ENCODE measurements at regions not wholly inside any gene's neighbourhood (a gene's known extent, or its start where the extent isn't known, plus 50 kb on each side); places are given as distances from the start of the nearest gene placed in this dataset.

DNA sequence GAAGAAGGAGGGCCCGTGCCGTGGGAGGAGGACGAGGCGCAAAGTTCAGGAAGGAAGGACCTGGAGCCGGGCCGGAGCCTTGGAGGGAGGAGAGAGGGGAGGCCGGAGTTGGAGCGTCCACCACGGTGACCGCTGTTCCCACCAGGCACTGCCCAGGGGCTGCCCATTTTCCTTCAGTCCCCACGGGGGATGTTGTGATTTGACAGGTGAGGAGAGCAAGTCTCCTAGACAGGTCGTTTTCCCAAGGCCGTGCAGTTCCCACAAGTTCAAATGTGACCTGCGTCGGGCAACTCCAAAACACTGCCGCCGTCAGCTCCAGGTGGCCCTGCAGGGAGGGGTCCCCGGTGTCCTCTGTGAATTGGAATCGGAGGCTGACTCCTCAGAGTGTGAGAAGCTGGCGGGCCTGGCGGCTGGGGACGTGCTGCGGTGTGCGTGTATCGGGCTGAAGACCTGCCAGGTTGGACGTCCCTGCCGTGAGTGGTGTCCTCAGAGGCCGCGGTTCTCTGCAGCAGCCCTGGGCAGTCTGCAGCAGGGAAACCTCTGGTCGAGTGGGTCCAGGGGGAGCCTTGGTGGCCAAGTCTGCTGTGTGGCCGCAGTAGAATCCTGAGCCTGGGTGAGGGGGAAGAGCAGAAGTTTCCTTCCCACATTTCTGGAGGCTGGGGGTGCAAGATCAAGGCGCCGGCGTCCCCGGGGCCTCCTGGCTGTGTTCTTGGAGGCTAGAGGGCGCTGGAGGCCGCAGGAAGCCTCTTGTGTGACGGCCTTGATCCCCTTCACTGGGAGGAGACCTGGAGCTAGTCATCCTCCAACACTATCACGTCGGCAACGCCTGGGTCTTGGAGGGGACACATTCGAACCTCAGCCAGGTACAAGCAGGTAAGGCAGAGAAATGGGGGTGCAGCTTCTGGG is 115.1 kb upstream of the FRMD1 start:
- TF ChIP-seq POLR2A (IDR thresholded peaks at IDR 0.05), result no peak
- TF ChIP-seq, protein P1, sequence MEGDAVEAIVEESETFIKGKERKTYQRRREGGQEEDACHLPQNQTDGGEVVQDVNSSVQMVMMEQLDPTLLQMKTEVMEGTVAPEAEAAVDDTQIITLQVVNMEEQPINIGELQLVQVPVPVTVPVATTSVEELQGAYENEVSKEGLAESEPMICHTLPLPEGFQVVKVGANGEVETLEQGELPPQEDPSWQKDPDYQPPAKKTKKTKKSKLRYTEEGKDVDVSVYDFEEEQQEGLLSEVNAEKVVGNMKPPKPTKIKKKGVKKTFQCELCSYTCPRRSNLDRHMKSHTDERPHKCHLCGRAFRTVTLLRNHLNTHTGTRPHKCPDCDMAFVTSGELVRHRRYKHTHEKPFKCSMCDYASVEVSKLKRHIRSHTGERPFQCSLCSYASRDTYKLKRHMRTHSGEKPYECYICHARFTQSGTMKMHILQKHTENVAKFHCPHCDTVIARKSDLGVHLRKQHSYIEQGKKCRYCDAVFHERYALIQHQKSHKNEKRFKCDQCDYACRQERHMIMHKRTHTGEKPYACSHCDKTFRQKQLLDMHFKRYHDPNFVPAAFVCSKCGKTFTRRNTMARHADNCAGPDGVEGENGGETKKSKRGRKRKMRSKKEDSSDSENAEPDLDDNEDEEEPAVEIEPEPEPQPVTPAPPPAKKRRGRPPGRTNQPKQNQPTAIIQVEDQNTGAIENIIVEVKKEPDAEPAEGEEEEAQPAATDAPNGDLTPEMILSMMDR (IDR thresholded peaks at IDR 0.05 in 4 of 5, conservative IDR thresholded peaks at IDR 0.05 in 1 of 5), result no peak

All from gastrocnemius medialis (tissue), 4 donors.